ENCODE measurements at regions not wholly inside any gene's neighbourhood (a gene's known extent, or its start where the extent isn't known, plus 50 kb on each side); places are given as distances from the start of the nearest gene placed in this dataset.
"Not testable (repeated sequence)": the region's sequence is repeated elsewhere in the genome, so short reads cannot be mapped to it uniquely, and the experiment has no call there.

DNA sequence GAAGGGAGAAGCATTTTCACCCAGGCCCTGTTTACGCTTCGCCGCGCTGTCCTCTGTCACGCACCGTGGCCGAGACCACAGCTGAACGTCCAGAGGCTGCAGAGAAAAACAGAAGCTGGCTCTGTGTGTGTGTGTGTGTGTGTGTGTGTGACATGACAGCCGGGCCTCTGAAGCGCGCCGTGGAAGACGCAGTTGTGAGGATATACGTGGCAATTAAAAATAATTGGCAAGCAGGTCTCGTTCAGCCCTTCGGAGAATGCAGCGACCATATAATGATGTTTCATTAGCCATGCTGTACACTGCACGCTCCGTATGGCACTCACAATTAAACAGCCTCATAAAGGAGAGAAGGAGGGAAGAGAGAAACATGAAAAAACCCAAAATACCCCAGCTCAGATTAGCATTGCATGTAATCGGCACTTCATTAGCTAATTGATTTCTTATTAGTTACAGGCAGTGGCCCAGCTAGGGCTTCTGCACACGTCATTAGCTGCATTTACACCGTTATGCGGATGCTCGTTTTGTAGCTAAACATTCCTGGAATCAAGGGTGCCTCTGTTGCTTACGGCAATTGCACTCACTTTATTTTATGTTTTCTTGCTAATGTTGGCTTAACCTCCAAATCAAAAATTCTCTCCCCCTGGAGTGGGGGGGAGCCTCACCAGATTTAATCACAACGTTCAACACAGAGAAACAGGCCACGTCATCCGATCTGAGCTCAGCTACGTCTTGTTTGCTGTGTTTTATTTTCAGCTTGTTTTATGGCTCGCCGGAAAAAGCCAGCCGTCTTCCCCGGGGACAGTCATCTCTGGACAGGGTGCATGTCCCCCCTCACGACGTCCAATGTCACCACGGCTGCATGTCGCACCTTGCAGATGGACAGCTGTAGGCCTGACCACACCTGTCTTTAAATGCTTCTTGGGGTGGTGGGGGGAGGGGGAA is 74.6 kb upstream of the SHOX start:
- H3K4me1 Mint-ChIP-seq (ENCODE audit: low read depth in 2 of 2) = no peaks in the 10 kb centered on the region
- DNase-seq = no peak
- H3K27me3 Mint-ChIP-seq = no peaks in the 10 kb centered on the region
- H3K36me3 Mint-ChIP-seq (ENCODE audit: insufficient read depth) = no peaks in the 10 kb centered on the region
- no peak overlapping the region for H3K27ac Mint-ChIP-seq
- H3K9me3 Mint-ChIP-seq = peaks cover 7 to 9% of the 10 kb centered on the region in 2 donors
- H3K4me3 Mint-ChIP-seq = no peak overlapping the region
- ATAC-seq (replicated peaks) = no peak

DNA sequence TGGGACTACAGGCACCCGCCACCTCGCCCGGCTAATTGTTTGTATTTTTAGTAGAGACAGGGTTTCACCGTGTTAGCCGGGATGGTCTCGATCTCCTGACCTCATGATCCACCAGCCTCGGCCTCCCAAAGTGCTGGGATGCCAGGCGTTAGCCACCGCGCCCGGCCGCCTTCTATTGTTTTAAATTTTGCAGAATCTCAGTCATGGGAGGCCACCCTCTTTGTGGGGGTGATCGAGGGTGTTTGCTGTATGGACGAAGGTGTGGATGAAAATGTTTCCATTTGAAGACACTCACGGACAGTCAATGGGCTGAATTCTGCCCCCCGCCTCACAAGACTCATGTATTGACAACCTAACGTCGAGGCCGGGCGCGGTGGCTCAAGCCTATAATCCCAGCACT is 73.0 kb upstream of the SHOX start:
- not testable (repeated sequence) for ATAC-seq (replicated peaks); H3K27ac Mint-ChIP-seq; H3K4me1 Mint-ChIP-seq (ENCODE audit: low read depth in 2 of 2); H3K4me3 Mint-ChIP-seq; H3K36me3 Mint-ChIP-seq (ENCODE audit: insufficient read depth); H3K27me3 Mint-ChIP-seq; DNase-seq
- peaks cover 7 to 15% of the 10 kb centered on the region in 2 donors for H3K9me3 Mint-ChIP-seq

DNA sequence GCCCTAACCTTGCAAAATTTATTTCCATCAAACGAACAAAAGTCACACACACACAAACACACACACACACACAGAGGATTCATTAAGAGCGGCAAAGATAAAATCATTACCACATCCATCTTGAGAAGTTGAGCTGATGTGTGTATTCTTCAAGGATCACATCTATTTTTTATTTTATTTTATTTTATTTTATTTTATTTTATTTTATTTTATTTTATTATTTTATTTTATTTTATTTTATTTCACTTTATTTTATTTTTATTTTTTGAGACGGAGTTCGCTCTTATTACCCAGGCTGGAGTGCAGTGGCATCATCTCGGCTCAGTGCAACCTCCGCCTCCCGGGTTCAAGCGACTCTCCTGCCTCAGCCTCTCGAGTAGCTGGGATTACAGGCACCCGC is 71.3 kb upstream of the SHOX start:
- not testable (repeated sequence) for H3K36me3 Mint-ChIP-seq (ENCODE audit: insufficient read depth); H3K27me3 Mint-ChIP-seq; H3K4me3 Mint-ChIP-seq; H3K27ac Mint-ChIP-seq; H3K4me1 Mint-ChIP-seq (ENCODE audit: low read depth in 2 of 2); DNase-seq; ATAC-seq (replicated peaks)
- peaks cover 7 to 16% of the 10 kb centered on the region in 2 donors for H3K9me3 Mint-ChIP-seq

DNA sequence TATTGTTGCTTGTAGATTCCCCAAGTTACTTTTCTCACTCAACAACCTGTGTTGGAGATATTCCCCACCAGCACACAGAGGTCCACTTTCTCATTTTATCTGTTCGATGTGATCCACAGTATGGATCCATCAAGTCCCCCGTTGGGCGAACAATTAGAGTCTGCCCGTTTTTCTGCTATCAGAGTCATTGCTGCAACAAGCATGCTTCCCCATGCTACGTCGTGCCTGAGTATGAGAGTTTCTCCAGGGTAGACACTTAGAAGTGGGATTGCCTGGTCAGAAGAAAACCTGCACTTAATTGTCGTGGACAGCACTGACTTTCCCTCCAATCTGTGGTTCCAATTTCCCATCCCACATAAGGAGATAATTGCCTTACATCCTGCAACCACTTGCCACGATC is 62.7 kb upstream of the SHOX start:
- no peak overlapping the region for H3K27ac Mint-ChIP-seq
- no peaks in the 10 kb centered on the region for H3K27me3 Mint-ChIP-seq
- no peak for DNase-seq
- peaks cover 20 to 21% of the 10 kb centered on the region in 2 donors for H3K9me3 Mint-ChIP-seq
- no peak for ATAC-seq (replicated peaks)
- H3K36me3 Mint-ChIP-seq (ENCODE audit: insufficient read depth) = peaks cover 5% of the 10 kb centered on the region
- no peak overlapping the region for H3K4me3 Mint-ChIP-seq
- no peaks in the 10 kb centered on the region for H3K4me1 Mint-ChIP-seq (ENCODE audit: low read depth in 2 of 2)

DNA sequence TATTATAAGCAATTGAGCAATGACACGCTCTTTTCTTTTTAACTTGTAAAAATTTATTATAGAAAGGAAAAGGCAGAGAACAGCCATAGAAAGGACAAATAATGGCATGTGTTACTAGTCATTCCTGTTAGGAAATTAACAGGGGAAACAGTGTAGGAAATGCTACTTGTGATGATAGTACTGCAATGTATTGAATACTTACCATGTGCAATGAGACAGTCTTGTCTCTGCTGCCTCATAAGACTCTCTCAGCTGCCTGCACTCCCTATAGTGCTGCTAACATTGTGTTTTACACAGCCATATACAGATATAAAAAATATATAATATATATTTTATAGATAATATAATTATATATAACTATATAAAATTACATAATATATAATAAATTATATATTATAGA is 62.3 kb upstream of the SHOX start:
- peaks cover 20 to 21% of the 10 kb centered on the region in 2 donors for H3K9me3 Mint-ChIP-seq
- ATAC-seq (replicated peaks) = no peak
- H3K27me3 Mint-ChIP-seq = no peaks in the 10 kb centered on the region
- no peak overlapping the region for H3K4me3 Mint-ChIP-seq
- no peak overlapping the region for H3K27ac Mint-ChIP-seq
- no peaks in the 10 kb centered on the region for H3K4me1 Mint-ChIP-seq (ENCODE audit: low read depth in 2 of 2)
- no peak for DNase-seq
- H3K36me3 Mint-ChIP-seq (ENCODE audit: insufficient read depth) = peaks cover 5% of the 10 kb centered on the region

DNA sequence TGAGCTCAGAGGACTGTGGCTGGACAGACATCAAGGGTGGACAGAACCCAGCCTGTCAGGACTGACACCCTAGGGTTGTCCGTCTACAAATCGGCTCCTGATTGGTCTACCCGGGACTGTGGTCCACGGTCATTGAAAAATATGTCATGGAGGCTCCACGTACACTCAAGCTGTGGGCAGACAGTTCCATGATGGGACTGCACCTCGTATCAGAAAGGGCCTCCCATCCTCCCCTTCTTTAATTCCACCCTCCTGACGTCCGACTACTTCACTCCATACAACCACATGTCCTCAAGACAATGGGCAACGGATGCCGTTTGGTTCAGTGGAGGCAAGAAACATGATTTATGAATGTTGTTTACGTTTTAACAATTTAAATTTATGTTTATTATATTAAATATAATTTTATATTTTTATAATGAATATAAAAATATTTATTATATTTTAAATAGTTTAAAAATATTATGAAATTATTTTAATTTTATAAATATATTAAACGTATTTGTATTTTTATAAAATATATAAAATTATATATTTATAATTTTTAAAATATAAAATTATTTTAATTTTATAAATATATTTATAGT is 58.0 kb upstream of the SHOX start:
- DNase-seq (no peak), ATAC-seq (replicated peaks) (no peak)
- Mint-ChIP-seq H3K4me1 (ENCODE audit: low read depth in 2 of 2) (no peaks in the 10 kb centered on the region), H3K9me3 (peaks cover 4 to 14% of the 10 kb centered on the region in 2 donors), H3K27ac (no peak overlapping the region), H3K27me3 (no peaks in the 10 kb centered on the region), H3K4me3 (no peak overlapping the region), H3K36me3 (ENCODE audit: insufficient read depth) (peaks cover 5% of the 10 kb centered on the region)

DNA sequence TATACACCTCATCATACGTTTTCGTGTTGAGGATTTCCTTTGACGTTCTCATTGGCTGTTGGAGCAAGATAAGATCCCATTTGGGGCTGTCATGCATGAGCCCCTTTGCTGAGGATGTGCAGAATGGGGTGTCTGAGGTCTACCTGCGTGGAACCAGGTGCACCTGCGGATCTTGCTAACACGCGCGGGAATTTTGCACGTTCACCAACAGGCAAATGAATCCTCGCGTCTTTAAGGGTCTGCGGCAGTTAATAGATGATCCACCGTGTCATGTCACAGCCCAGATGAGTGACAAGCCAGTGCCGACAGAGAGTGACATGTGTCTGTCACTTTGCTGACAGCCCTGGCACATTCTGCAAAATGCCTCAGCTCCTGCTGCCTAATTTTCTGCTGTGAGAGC is 56.3 kb upstream of the SHOX start:
- Mint-ChIP-seq H3K4me1 (ENCODE audit: low read depth in 2 of 2) (no peaks in the 10 kb centered on the region), H3K27ac (no peak overlapping the region), H3K9me3 (peaks cover 3 to 28% of the 10 kb centered on the region in 2 donors), H3K36me3 (ENCODE audit: insufficient read depth) (peaks cover 5% of the 10 kb centered on the region), H3K27me3 (no peaks in the 10 kb centered on the region), H3K4me3 (no peak overlapping the region)
- DNase-seq (no peak), ATAC-seq (replicated peaks) (no peak)

DNA sequence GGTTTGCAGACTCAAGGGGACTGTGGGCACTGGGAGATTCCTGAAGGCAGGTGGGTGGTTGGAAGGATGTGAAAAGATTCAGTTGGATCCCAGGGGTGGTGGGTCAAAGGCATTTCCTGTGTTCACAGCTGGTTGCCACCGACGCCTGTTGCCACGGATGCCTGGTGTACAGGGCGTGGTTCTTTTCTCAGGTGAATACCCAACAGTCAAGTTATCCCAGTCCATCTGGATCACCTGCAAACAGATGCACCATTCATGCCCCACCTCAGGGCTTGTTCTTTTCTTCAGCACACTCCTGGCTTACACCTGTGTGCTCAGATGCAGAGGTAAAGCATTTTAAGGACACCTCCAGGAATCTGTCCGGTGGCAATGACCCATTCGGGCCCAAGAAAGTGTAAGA is 55.8 kb upstream of the SHOX start:
- no peak overlapping the region for H3K27ac Mint-ChIP-seq
- ATAC-seq (replicated peaks) = no peak

DNA sequence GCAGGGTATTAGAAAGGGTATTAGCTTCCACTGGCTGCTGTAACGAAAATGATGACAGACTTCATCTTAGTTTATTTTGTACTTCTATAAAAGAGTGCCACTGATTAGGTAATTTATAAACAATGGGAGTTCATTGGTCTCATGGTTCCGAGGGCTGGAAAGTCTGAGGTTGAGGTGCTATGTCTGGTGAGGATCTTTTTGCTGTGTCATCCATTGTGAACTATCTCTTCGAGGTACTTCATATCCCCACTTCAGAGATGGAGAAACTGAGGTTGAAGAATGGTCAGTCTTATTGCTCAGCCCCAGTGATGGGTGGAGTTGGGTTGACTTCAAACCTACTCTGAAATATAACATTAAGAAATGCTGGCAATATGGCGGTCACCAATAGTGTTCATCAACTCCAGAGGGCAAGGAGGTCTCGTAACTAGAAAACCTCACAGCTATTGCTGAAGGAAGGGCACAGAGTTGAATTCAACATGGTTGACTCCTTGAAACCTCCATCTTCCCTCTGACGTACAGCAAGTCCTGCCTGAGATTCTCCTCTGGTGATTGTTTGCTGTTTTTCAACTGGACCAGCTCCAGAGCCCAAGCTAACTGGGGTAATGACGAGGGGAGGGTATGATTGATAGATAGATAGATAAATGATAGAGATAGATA is 53.6 kb upstream of the SHOX start:
- no peak for ATAC-seq (replicated peaks)
- H3K4me1 Mint-ChIP-seq (ENCODE audit: low read depth in 2 of 2) = no peaks in the 10 kb centered on the region
- peaks cover 3% of the 10 kb centered on the region for H3K36me3 Mint-ChIP-seq (ENCODE audit: insufficient read depth)
- peaks cover 3 to 30% of the 10 kb centered on the region in 2 donors for H3K9me3 Mint-ChIP-seq
- no peaks in the 10 kb centered on the region for H3K27me3 Mint-ChIP-seq
- H3K4me3 Mint-ChIP-seq = no peak overlapping the region
- H3K27ac Mint-ChIP-seq = no peak overlapping the region
- DNase-seq = no peak

More for the DNA sequence above, 55.8 kb upstream of the SHOX start:
- no peaks in the 10 kb centered on the region for H3K4me1 Mint-ChIP-seq (ENCODE audit: low read depth in 2 of 2)
- H3K36me3 Mint-ChIP-seq (ENCODE audit: insufficient read depth) = peaks cover 5% of the 10 kb centered on the region
- H3K27me3 Mint-ChIP-seq = no peaks in the 10 kb centered on the region
- peaks cover 3 to 30% of the 10 kb centered on the region in 2 donors for H3K9me3 Mint-ChIP-seq
- DNase-seq = no peak
- no peak overlapping the region for H3K4me3 Mint-ChIP-seq

DNA sequence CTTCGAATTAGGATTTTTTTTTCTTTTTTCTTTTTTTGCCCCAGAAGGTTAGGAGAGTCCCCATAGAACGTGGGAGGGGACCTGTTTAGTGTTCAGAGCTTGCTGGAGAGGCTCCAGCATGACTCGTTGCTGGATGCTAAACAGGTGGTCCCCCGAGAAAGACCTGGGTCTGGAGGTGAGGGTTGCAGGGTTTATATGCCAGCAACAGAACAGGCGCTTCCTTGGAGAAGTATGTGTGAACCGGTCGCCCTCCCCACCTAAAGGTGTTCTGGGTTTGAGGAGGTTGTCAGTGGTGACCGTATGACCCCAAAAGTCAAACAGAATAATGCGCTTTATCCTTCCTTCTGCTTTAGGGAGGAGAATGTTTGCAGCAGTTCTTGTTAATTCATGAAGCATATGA is 52.1 kb upstream of the SHOX start:
- ATAC-seq (replicated peaks) = no peak
- Mint-ChIP-seq H3K27me3 (no peaks in the 10 kb centered on the region), H3K27ac (no peak overlapping the region), H3K36me3 (ENCODE audit: insufficient read depth) (no peaks in the 10 kb centered on the region), H3K4me3 (no peak overlapping the region), H3K9me3 (peaks cover 3 to 30% of the 10 kb centered on the region in 2 donors), H3K4me1 (ENCODE audit: low read depth in 2 of 2) (no peaks in the 10 kb centered on the region)
- DNase-seq = no peak

DNA sequence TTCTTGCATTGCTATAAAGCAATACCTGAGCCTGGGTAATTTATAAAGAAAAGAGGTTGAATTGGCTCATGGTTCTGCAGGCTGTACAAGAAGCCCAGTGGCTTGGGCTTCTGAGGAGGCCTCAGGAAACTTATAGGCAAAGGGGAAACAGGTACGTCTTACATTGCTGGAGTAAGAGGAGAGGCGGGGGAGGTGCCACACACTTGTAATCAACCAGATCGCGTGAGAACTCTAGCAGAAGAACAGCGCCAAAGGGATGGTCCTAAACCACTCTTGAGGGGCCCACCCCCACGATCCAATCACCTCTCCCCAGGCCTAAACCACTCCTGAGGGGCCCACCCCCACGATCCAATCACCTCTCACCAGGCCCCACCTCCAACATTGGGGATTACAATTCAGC is 50.6 kb upstream of the SHOX start:
- no peak overlapping the region for H3K27ac Mint-ChIP-seq
- H3K4me1 Mint-ChIP-seq (ENCODE audit: low read depth in 2 of 2) = no peaks in the 10 kb centered on the region
- no peaks in the 10 kb centered on the region for H3K36me3 Mint-ChIP-seq (ENCODE audit: insufficient read depth)
- DNase-seq (no peak), ATAC-seq (replicated peaks) (no peak)
- no peaks in the 10 kb centered on the region for H3K27me3 Mint-ChIP-seq
- H3K9me3 Mint-ChIP-seq = peaks cover 3 to 30% of the 10 kb centered on the region in 2 donors
- no peak overlapping the region for H3K4me3 Mint-ChIP-seq
